Right kidney (tissue), 1 donor: ENCODE measurements at regions not wholly inside any gene's neighbourhood (a gene's known extent, or its start where the extent isn't known, plus 50 kb on each side); places are given as distances from the start of the nearest gene placed in this dataset.
"Not testable (repeated sequence)": the region's sequence is repeated elsewhere in the genome, so short reads cannot be mapped to it uniquely, and the experiment has no call there.

Experiments
- DNase-seq: peaks from one replicate; pipeline ENCODE4 v3.0.0-alpha.2; 2016

DNA sequence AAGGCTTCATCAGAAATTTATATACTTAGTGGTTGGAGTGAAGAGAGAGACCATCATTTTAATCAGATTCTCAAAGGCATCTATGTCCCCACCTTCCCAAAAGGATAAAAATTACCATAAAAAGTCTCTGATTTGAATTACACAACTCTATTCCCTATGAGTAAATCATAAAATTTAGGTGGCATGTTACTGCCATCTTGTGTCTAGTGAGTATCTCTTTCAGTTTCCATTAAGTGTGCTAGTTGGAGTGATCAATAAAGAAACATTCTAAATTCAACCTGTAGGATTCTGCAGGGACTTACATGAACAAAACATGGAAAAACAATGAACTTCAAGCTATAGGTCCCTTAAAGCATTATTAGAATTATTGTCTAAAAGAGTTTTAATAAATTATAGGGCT, 655.4 kb downstream of the LTN1 start:
- no peak for DNase-seq

DNA sequence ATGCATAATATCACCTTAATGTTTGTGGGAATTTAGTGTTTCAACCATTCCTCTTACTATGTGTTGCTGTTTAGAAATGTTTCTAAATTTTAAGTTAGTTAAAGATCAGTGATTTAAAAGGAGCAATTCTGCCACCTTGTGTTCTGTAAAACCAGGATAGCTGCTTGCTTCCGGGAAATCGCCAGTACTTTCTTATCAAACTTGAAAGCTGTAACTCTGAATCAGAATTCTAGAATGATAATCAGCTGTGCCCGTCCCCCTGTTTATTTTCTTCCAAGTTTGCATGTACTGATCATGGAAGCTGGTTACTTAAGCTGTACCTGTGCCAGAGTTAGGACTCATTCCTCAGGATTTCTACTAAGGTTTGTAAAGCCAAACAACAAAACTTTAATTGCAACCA, 656.4 kb downstream of the LTN1 start:
- peak; percentile 33 for DNase-seq

DNA sequence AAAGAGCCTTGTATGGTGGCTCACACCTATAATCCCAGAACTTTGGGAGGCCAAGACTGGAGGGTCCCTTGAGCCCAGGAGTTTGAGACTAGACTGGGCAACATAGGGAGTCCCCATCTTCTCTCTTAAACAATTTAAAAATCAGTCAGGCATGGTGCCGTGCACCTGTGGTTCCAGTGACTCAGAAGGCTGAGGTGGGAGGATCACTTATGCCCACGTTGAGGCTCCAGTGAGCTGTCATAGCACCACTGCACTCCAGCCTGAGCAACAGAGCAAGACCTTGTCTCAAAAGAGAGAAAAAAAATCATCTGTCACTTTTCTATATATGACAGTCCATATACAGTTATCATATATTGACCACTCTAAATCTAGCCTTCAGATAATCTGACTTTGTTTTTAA, 658.3 kb downstream of the LTN1 start:
- DNase-seq = no peak

DNA sequence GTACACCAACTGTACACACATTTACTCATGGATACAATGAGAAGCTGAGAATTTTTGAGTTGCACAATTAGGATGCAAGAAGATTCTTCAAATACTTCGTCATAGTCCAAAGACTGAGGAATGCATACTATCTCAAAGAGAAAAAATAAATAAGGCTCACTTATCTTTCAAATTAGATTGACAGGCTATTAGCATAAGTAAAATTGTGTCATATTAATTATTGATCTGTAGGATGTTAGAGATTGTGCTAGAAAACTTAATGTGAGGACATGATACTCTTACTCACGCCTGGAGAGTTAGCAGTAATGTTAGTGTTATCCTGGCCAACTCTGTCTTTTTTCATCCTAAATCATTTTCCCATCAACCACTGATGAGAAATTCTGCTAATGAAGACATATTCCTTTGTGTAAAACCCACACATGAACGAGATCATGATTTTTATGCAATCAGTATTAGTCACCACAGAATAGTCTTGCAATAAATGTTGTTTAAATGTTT, 659.0 kb downstream of the LTN1 start:
- no peak for DNase-seq

DNA sequence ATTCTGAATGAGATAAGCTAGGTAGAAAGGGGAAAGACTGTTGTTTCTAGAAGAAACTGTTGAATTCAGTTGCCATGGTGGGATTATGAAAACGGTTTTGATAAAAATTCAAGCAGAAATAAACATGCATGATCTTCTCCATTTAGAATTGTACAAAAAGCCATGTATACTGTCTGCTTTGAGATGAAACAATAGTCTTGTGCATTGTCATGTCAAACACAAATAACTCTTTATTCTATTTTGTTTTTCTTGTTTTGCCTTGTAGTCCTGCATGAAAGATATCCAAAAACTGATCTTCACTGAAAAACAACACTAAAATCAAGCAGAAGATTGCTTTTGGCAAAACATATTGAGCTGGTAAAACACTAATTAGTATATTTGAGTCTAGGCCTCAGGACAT, 659.9 kb downstream of the LTN1 start:
- DNase-seq = no peak

DNA sequence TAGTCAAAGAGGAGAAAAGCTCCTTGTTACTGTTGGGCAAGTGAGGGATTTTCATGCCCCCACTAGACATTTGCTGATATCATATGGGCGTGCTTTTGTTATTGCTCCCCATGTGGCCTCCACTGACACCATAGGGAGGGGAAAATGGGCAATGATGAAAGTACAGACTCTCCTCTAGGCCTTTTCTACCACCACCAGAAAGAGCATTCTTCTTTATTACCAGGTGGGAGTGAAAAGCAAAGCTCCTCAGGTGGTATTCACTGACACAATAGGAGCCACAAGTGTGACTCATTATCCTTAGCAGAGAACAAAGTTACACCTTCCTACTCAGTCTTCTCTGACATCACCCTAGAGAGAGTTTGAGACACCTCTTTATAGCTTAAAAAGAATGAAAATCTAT, 667.1 kb downstream of the LTN1 start:
- DNase-seq = no peak

DNA sequence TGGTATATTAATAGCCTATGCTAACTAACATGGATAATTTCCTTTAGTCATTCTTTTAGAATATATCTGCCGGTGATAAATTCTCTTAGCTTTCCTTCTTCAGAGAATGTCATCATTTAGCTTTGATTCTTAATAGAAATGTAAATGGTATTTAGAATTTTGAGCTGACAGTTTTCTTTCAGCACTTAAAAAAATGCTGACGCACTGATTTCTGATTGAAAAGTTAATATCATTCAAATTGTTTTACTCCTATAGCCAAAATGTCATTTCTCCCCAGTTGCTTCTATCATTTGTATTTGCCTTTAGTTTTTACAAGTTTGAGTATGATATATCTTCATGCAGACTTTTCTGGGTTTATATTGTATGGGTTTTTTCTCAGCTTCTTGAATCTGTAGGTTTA, 668.0 kb downstream of the LTN1 start:
- no peak for DNase-seq

DNA sequence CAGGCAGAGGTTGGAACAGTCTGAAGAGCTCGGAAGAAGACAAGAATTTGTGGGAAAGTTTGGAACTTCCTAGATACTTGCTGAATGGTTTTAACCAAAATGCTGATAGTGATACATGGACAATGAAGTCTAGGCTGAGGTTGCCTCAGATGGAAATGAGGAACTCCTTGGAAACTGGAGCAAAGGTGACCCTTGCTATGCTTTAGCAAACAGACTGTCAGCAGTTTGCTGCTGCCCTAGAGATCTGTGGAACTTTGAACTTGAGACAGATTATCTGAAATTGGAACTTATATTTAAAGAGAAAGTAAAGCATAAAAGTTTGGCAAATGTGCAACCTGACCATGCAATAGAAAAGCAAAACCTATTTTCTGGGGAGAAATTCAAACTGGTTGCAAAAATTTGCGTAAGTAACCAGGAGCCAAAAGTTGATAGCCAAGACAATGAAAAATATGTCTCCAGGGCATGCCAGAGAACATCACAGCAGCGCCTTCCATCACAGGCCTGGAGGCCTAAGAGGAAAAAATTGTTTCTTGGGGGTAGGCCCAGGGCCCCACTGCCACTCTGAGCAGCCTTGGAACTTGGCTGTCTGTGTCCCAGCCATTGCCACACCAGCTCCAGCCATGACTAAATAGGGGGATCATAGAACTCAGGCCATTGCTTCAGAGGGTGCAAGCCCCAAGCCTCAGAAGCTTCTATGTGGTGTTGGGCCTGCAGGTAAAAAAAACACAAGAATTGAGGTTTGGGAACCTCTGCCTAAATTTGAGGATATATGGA, 675.3 kb downstream of the LTN1 start:
- no peak for DNase-seq

DNA sequence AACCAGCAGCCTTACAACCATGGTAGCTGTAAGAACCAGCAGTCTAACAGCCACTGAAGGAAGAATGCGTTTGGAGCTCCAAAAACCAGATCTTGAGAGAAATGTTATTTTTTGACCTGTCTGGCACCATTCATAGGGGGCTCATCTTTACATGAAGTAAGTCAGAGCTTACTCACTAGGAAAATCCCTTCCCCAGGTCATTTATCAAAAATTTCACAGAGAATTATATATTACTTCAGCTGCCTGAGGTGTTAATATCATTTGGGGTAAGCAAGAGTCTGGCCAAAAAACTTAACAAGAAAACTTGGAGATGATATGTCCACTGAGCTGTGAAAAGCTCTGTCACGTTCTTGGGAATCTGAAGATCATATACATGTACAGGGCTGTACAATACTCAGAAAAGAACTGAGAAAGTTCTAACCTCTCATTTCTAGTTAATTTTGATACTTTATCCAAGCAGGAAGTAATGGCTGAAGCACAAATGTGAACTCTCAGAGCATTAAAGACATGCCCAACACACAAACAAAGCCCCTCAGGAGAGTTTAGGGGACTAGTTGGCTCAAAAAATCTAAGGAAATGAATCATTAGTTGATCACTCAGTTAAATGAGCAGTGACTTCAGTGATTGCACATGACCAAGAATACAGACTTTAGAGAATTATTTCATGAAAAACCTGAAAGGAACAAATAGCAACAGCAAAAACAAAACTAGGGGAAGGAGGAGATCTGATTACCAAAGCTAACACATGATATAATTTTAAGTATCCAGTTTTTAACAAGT, 681.1 kb downstream of the LTN1 start:
- no peak for DNase-seq

DNA sequence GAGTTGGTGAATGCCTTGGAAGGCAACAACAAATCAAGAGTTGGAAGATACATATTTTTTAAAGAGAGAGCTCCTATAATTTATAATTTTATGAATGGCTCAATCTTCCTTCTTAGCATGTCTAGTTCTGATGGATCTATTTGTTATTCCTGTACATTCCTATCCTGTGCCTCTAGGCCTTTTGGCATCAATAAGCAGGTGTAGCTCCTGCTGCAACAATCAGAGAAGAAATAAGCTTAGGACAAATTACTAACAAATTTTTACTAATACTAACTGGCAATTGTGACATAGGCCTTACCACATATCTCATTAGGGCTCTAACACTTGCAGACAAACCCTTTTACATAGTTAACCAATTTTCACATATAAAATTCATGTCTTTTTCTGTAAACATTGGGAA, 682.0 kb downstream of the LTN1 start:
- DNase-seq = no peak

DNA sequence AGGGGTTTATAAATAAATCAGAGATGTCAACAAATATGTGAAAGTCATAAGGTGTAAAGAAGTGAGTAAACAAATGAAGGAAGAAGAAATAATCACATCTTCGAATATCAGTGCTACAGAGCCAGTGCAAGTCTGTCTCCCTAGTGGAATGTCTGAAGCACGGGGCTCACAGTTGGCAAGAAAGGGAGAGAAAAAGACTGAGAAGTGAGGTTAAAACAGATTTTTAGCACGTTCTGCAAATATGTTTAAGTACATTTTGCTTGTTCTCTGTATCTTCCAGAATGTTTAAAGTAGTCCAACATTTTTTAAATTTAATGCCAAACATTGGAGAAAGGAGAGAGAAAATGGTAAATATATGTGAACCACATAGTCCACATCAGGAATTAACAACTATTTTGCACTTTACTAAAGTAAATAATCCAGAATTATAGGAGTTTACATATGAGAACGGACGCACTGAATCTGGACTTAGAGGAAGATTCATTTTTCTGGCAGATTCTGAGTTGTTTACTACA, 682.4 kb downstream of the LTN1 start:
- DNase-seq = no peak

DNA sequence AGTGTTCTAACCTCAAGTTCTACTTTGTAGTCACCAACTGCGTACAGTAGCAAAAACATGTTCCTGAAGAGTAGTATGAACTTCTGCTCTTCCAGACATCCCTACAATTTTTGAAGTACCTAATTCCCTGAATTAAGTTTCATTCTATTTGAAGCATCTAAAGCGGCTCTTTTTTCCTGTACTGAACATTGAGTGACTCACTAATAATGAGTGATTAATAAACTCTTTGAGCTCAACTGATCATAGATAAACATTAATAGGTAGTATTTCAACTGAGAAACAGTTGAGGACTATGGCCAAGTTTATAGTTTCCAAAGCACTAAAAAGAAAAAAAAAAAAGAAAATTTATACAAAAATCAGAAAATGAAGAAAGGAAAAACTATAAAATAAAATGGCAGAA, 683.1 kb downstream of the LTN1 start:
- no peak for DNase-seq

DNA sequence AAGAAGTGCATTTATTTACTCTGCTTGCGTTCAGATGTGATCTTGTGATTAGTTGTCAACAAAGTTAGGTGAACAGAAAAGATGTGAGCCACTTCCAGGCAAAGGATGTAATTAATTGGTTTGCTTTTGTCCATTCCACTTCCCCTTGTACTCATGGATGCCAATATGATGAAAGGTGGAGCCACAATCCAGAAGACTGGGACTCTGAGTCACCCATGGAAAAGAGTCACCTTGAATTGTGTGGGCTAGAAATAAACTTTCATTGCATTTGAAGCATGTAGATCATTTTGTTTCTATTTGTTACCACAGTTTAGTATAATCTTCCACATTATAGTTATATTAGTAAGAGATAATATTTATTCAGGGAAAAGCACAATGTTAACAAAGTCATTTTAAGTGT, 684.2 kb downstream of the LTN1 start:
- DNase-seq = no peak

DNA sequence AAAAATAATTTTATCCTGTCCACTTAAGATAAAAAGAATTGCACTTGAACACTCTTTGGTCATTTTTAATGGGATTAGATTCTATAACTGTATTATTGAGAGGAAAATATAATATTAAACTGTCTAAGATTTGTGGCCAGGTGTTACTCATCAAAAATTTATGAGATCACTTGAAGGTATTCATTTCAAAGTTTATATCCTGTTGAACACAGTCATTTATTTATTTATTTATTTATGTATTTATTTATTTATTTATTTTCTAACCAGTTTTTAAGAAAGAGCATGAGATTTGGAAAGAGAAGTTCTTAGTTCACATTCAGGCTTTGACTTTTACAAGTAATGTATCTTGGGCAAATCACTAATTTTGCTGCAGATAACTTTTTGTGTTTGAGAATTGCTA, 692.7 kb downstream of the LTN1 start:
- DNase-seq = no peak

DNA sequence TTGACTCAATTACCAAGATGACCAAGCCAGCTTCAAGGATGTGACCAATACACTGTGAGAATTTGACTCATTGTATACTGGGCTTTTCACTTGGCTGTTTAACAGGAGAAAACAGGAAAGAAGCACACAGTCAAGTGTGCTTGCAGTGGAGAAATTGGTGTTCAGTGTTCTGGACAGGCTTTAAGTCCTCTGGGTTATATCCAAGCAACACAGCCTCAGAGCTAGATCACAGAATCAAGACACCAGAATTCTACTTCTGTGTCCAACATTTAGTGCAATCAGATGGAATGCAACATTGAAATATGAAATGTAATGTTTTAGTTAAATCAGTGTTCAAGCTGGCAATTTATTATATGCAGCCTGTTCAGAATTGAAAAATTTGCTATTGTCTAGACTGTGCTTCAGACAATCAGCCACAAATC, 694.4 kb downstream of the LTN1 start:
- DNase-seq = no peak

DNA sequence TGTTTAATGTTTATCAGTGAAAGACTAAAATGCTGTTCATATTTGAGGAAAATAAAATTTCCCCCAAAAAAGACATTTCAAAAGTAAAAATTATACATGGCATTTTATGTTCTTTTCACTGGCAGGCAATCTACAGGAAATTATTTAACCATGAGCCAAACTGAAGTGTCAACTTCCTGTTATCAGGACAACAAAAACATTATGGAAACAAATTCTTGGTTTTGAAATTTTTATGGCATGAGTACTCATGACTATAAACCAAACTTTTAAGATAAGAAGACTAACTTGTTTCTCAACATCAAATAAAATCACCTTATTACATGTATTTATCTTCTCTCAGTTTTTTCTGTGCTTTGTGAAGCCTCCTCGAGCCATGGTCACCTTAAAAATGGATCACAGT, 698.6 kb downstream of the LTN1 start:
- DNase-seq = no peak

DNA sequence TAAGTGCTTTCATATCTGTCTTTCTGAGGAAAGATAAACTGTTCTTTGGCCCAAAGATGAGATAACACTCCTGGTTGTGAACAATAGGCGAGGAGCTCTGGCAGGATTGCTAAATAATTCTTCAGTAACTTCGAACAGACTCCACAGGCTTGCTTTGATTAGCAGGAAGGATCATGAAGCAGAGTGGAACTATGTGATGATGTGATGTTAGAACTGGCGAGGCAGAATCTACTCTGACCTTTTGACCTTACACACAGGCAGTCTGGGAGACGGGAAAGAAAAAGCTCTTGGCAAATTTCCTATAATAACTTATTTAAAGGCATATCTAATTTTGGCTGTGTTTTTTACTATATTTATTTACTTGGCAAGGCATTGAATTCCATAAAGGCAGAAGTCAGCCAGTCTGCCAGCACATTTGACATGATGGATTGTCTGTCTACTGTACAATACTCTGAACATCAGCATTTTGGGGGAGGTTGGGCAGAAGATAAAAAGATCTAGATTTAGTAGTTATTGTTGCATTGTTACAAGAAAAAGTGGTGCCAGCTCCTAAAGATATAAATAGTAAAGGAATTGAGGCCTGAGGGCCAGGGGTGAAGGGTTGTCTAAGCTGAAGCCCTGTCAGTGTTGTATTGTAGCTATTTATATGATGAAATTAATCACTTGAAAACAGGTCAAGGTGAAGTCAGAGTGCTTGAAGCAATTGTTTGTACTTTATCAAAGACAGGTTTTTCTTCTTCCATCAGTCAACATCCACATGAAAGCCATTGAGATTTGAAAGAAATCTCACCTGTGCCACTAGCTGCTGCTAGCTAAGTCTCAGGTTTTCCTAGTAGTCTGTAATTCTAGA, 708.8 kb downstream of the LTN1 start:
- DNase-seq = peak; percentile 31

DNA sequence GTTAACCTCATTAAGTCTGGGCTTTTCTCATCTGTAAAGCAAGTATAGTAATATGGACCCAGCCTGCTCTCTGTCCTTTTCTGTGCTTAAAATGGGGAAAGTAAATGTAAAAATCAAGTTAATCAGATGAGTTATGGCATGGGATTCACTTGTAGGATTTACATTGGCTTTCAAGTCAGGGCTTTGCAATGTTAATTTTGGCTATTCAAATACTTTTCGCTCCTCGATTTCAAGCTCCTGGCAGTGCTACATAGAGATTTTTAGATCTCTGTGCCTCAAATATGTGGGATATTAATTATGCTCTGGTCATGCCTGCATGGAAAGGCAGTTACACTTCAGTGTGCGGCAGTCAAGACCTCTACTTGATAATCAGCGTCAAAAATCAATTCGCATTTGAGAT, 709.8 kb downstream of the LTN1 start:
- no peak for DNase-seq

DNA sequence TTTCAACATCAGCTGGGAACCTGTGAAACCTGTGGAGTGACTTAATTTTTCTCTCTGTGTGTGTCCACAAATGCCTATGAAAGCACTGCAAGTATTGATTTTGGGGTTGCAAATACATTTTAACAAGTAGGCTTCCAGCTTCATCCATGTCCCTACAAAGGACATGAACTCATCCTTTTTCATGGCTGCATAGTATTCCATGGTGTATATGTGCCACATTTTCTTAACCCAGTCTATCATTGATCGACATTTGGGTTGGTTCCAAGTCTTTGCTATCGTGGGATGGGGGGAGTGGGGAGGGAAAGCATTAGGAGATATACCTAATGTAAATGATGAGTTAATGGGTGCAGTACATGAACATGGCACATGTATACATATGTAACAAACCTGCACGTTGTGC, 711.3 kb downstream of the LTN1 start:
- DNase-seq = not testable (repeated sequence)

DNA sequence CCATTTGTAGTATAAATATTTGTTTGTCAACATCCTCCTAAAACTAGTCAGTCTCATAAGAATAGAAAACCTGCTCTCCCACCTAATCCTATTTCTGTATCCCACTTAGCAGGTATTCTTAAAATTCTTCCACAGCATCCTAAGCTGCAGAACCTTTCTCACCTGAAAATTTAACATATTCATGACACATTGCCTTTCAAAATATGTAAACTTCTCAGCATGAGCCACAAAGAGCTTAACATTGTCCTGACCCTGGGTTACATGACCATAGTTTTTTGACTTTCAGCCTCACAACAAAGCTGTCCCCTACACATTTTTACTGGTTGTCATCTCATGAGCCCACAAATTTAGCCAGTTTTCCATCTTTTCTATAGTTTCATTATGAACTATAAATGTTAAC, 712.1 kb downstream of the LTN1 start:
- no peak for DNase-seq

DNA sequence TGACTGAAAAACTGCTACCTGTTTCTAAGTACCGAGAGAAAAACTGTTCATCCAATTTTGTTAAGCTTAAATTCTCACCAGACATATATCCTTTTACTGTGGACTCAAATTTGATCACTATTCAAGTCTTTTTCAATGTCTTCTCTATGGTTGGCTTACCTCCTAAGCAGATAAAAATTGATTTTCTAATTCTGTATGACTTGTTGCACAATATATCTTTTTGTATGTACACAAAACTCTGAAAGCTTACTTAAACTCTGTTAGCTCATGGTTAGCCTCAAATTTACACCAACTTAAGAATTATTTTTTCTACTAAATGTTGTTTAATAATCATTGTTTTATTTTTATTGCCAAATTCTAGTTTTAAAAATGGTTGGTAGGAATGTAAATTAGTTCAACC, 715.4 kb downstream of the LTN1 start:
- DNase-seq = no peak

DNA sequence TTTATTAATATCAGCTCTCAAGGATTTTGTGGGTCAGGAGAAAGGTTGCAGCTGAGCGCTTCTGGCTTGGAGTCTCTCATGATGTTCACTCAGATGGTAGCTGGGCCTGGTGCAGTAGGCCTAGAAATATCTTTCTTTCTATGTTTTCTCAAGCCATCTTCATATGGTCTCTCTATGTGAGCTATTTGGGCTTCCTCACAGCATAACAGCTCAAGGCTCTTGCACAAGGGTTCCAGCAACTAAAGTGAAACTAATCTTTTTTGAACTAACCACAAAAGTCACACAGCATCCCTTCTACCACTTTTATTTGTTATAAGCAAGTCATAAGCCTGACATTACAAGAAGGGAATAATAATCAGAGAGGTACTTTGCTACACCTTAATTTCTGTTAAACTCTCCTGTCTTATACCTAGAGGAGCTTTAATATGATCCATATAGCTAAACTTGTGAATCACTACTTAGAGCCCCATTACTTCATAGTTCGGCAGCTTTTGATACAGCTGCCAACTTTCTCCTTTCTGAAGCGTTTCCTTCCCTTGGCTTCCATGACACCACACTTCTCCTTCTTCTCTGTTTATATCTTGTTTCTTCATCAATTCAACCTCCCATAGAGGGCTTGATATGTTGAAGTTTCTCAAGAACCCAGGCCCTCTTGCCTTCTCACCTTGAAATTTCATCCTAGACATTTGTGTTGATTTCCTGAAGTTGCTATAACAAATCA, 720.2 kb downstream of the LTN1 start:
- no peak for DNase-seq
